ENCODE measurements at regions not wholly inside any gene's neighbourhood (a gene's known extent, or its start where the extent isn't known, plus 50 kb on each side); places are given as distances from the start of the nearest gene placed in this dataset.

DNA sequence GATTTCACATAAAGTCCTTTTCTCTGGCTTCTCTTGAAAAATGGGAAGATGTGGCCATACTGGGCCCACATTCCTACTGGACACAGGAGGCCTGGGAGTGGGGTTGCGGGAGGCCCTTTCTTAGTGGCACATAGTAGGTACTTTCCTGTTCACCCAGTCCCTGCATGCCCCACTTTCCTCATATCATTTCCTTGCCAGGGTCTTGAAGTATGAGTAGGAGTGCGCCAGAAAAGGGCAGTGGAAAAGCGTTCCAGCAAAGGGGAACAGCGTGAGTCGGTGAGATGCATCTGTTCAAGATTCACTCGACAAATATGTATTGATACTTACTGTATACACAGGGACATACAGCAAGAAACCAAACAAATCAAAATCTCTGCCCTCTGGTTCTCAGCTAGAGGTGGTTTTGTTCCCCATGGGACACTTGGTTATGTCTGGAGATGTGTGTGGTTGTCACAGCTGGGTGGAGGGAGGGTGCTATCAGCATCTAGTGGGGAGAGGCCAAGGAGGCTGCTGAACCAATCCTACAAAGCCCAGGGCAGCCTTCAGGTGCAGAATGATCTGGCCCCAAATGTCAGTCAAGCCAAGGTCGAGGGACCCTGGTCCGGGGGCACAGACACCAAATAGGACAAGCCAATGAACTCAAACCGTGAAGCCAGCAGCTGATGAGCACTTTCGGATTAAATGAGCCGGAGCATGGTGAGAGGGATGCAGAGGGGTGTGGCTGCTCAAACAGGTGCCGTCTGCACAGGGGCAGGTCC is 151.4 kb downstream of the CEBPB start:
- Histone ChIP-seq H3K27ac (no peak overlapping the region), H3K36me3 (no peaks in the 10 kb centered on the region)
- intact Hi-C loops (cut with DNase I) = no loop called here

DNA sequence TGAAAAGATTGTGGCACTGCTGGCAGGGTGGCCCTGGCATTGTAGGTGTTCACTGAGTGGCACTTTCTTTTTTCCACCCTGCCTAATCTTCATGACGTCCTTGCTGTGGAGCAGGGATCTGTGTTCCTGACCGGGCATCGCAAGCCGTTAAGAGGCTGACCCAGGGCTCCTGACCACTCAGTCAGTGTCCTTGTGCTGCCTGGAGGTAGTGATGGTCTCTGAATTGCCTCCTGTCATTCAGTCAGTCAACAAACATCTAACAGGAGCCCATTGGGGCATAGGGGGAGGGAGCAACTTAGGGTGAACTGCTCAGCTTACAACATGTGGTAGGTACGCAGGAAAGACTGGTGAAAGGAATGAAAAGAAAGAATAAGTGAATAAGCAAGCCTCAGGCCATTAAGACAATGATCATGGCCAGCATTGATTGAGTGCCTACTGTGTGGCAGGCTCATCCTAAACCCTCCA is 152.0 kb downstream of the CEBPB start:
- intact Hi-C loops (cut with DNase I) = no loop called here
- no peak overlapping the region for H3K27ac ChIP-seq

More for the DNA sequence above, 151.4 kb downstream of the CEBPB start:
- TF ChIP-seq POLR2AphosphoS5 (IDR thresholded peaks at IDR 0.05; ENCODE audit: insufficient read depth in 1 of 2, low read depth in 1 of 2) (no peak), POLR2A (IDR thresholded peaks at IDR 0.05) (no peak)
- TF ChIP-seq, protein P1, sequence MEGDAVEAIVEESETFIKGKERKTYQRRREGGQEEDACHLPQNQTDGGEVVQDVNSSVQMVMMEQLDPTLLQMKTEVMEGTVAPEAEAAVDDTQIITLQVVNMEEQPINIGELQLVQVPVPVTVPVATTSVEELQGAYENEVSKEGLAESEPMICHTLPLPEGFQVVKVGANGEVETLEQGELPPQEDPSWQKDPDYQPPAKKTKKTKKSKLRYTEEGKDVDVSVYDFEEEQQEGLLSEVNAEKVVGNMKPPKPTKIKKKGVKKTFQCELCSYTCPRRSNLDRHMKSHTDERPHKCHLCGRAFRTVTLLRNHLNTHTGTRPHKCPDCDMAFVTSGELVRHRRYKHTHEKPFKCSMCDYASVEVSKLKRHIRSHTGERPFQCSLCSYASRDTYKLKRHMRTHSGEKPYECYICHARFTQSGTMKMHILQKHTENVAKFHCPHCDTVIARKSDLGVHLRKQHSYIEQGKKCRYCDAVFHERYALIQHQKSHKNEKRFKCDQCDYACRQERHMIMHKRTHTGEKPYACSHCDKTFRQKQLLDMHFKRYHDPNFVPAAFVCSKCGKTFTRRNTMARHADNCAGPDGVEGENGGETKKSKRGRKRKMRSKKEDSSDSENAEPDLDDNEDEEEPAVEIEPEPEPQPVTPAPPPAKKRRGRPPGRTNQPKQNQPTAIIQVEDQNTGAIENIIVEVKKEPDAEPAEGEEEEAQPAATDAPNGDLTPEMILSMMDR (IDR thresholded peaks at IDR 0.05) = no peak
- H3K4me1 ChIP-seq = peaks cover 48% of the 10 kb centered on the region
- no peaks in the 10 kb centered on the region for H3K27me3 ChIP-seq
- H3K4me3 ChIP-seq = no peak overlapping the region
- no peaks in the 10 kb centered on the region for H3K9me3 ChIP-seq
- DNase-seq (ENCODE audit: extremely low spot score in 2 of 2) = no peak

DNA sequence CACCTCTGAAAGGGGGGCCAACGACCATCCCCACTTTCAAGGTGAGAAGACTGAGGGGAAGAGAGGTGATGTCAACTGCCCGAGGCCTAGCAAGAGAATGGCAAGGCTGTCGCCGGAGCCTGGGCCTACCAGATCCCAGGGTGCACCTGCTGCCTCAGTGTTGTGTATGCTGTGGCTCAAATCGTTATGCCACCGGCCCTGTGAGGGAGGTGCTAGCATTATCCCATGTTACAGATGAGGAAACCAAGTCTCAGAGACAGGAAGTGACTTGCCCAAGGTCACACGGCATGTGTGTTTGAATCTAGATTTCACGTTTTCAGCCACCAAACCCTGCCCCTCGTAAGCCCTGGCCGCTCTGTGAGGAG is 152.5 kb downstream of the CEBPB start:
- peaks cover 56% of the 10 kb centered on the region for H3K4me1 ChIP-seq
- DNase-seq (ENCODE audit: extremely low spot score in 2 of 2) = no peak
- H3K9me3 ChIP-seq = no peaks in the 10 kb centered on the region
- H3K4me3 ChIP-seq = no peak overlapping the region
- no peak for TF ChIP-seq POLR2A (IDR thresholded peaks at IDR 0.05)
- TF ChIP-seq, protein P1 (IDR thresholded peaks at IDR 0.05) = no peak
- TF ChIP-seq POLR2AphosphoS5 (IDR thresholded peaks at IDR 0.05; ENCODE audit: insufficient read depth in 1 of 2, low read depth in 1 of 2) = no peak
- no peak overlapping the region for H3K27ac ChIP-seq
- H3K36me3 ChIP-seq = no peaks in the 10 kb centered on the region
- intact Hi-C loops (cut with DNase I) = no loop called here
- H3K27me3 ChIP-seq = no peaks in the 10 kb centered on the region

More for the DNA sequence above, 152.0 kb downstream of the CEBPB start:
- no peaks in the 10 kb centered on the region for H3K9me3 ChIP-seq
- H3K36me3 ChIP-seq = no peaks in the 10 kb centered on the region
- H3K4me3 ChIP-seq = no peak overlapping the region
- no peaks in the 10 kb centered on the region for H3K27me3 ChIP-seq
- peaks cover 54% of the 10 kb centered on the region for H3K4me1 ChIP-seq
- no peak for TF ChIP-seq POLR2AphosphoS5 (IDR thresholded peaks at IDR 0.05; ENCODE audit: insufficient read depth in 1 of 2, low read depth in 1 of 2)
- TF ChIP-seq, protein P1 (IDR thresholded peaks at IDR 0.05) = no peak
- TF ChIP-seq POLR2A (IDR thresholded peaks at IDR 0.05) = no peak
- DNase-seq (ENCODE audit: extremely low spot score in 2 of 2) = no peak

DNA sequence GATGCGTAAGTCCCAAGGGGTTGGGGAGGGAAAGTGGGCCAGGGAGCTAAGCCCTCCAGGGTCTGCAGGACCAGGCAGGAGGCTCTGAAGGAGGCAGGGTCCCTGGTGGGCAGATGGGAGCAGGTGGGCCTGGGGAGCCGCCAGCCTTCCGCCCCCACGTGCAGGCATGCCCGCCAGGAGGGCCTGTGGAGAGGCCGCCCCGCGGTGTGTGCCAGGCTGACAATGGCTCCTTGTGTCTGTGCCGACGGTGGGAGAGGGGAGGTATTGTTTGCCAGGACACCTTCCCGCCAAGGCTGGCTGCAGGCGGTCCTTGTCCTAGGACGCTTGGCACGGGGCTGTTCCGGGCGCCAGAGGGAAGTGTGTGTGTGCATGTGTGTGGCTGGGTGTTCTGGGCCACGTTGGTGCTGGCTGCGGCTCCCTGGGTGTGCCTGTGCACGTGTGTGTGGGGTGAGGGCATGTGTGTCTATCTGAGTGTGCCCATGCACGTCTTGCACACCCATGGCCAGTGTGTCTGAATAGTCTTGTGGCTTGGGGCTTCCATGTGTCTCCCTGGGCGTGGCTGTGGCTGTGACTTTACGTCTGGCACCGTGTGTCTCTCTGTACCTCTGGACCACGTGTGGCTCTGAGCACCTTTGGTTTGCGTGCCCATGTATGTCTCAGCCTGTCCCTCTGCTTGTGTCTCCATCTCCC is 153.0 kb downstream of the CEBPB start:
- Histone ChIP-seq H3K4me3 (no peak overlapping the region), H3K4me1 (peaks cover 53% of the 10 kb centered on the region), H3K9me3 (no peaks in the 10 kb centered on the region), H3K27me3 (no peaks in the 10 kb centered on the region), H3K27ac (no peak overlapping the region), H3K36me3 (no peaks in the 10 kb centered on the region)
- no peak for DNase-seq (ENCODE audit: extremely low spot score in 2 of 2)
- TF ChIP-seq, protein P1 (IDR thresholded peaks at IDR 0.05) = no peak
- TF ChIP-seq POLR2AphosphoS5 (IDR thresholded peaks at IDR 0.05; ENCODE audit: insufficient read depth in 1 of 2, low read depth in 1 of 2) = no peak
- intact Hi-C loops (cut with DNase I) = no loop called here
